ENCODE measurements at regions not wholly inside any gene's neighbourhood (a gene's known extent, or its start where the extent isn't known, plus 50 kb on each side); places are given as distances from the start of the nearest gene placed in this dataset.

GRCh38 chr6:9496837-9497236 lies 918.0 kb downstream of the TFAP2A start:
- TF ChIP-seq, protein P1, sequence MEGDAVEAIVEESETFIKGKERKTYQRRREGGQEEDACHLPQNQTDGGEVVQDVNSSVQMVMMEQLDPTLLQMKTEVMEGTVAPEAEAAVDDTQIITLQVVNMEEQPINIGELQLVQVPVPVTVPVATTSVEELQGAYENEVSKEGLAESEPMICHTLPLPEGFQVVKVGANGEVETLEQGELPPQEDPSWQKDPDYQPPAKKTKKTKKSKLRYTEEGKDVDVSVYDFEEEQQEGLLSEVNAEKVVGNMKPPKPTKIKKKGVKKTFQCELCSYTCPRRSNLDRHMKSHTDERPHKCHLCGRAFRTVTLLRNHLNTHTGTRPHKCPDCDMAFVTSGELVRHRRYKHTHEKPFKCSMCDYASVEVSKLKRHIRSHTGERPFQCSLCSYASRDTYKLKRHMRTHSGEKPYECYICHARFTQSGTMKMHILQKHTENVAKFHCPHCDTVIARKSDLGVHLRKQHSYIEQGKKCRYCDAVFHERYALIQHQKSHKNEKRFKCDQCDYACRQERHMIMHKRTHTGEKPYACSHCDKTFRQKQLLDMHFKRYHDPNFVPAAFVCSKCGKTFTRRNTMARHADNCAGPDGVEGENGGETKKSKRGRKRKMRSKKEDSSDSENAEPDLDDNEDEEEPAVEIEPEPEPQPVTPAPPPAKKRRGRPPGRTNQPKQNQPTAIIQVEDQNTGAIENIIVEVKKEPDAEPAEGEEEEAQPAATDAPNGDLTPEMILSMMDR (conservative IDR thresholded peaks at IDR 0.05; ENCODE audit: low read depth, low read length) = no peak
- no peak for TF ChIP-seq EZH2 (IDR thresholded peaks at IDR 0.05; ENCODE audit: borderline replicate concordance, low read depth, low read length, poor library complexity, severe bottlenecking)

Measured in A673 (cell line).